ENCODE measurements at regions not wholly inside any gene's neighbourhood (a gene's known extent, or its start where the extent isn't known, plus 50 kb on each side); places are given as distances from the start of the nearest gene placed in this dataset.
"Not testable (repeated sequence)": the region's sequence is repeated elsewhere in the genome, so short reads cannot be mapped to it uniquely, and the experiment has no call there.

GRCh38 chr18:77373730-77374445, 124.2 kb downstream of the GALR1 start:
- DNase-seq: no peak

DNA sequence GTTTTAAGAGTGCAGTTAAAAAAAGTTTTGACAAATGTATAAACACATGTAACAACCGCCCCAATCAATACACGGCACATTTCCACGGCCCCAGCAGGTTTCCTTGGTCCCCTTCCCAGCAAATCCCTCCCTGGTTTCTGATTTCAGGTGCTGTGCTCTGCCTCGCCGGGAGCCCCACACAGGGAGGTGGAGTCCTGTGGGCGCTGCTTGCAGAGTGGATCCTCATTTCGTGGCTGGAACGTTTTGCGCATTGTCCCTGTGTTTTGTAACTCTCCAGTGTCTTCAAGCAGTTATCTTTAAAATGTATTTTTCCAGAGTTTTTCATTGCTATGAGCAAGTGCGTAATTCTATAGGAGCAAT, 124.8 kb downstream of the GALR1 start:
- no peak for DNase-seq

- no peak for DNase-seq
These were observed 126.5 kb downstream of the GALR1 start for GRCh38 chr18:77376043-77376732.

DNA sequence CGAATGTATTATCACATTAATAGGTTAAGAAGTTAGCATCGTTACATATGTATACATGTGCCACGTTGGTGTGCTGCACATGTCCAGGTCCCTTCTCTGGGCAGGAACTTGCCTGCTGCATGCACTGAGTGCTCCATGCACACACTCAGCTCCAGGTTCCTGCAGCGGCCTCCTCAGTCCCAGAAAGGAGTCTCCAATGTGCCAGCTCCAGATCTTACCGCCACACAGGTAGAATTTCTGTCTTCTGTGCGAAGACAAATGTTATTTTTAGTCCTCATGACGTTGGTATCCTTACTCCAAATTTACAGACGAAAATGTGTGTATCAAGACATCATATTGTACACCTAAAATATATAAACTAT, 127.1 kb downstream of the GALR1 start:
- DNase-seq: no peak

DNA sequence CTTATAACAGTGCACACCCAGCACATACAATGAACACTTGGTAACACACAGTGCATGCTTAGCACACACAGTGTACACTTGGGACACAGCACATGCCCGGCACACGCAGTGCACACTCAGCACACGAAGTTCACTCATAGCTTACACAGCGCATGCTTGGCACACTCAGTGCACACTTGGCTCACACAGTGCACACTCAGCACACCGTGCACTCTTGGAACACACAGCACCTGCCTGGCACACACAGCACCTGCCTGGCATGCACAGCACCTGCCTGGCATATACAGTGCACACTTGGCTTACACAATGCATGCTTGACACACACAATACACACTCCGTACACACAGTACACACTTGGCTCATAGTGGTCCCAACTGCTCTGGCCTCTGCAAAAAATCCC, 128.2 kb downstream of the GALR1 start:
- DNase-seq: no peak

DNA sequence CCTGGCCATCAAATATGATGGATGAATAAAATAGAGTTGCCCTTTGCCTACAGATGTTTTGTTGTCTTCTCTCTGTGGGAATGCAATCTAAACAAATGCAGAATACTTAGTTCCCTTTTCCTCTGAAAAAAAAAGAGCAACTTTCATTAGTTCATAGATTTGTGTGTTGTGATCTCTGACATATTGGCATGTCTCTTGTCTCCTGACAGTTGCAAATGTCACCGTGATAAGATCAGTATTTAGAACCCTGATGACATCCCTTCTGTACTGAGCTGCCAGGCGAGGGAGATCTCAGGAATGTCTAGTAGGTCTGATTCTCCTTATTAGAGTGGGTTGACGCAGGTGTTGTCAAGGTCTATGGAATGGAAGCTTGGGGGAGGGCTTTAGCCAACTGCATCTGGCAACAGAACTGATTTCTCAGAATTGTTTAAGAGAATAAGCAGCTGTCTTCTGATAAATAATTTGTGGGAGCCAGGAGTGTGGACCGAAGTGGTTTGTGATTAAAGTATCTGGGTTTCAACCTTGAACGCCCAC, 130.4 kb downstream of the GALR1 start:
- no peak for DNase-seq

DNA sequence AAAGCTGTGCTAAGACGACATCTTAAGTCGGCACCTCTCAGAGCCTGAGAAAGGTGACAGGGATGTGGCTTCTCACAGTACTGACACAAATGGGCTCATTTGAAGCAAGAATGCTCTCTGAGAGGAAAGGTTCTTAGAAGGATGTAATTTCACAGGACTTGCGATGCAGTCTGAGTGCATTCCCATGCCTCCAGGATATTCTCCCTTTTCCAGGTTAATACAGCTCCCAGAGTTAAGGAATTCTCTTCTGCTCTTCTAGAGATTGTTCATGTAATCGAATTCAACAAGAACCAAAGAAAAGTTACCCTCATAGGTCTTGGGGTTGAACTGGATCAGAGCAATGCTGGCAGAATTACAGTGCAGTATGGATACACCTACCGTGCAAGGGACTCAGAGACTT, 131.0 kb downstream of the GALR1 start:
- no peak for DNase-seq

- no peak for DNase-seq
These were observed 142.7 kb downstream of the GALR1 start for GRCh38 chr18:77392321-77392720.

GRCh38 chr18:77393519-77393918, 143.9 kb downstream of the GALR1 start:
- no peak for DNase-seq

GRCh38 chr18:77395953-77396352, 146.3 kb downstream of the GALR1 start:
- DNase-seq: no peak

- DNase-seq: no peak
These were observed 147.4 kb downstream of the GALR1 start for GRCh38 chr18:77397056-77397455.

- no peak for DNase-seq
These were observed 148.0 kb downstream of the GALR1 start for GRCh38 chr18:77397617-77398016.

- no peak for DNase-seq
These were observed 150.9 kb downstream of the GALR1 start for GRCh38 chr18:77400561-77400960.

GRCh38 chr18:77401173-77401572, 151.5 kb downstream of the GALR1 start:
- DNase-seq: no peak

GRCh38 chr18:77403969-77404535, 154.4 kb downstream of the GALR1 start:
- DNase-seq: no peak

- no peak for DNase-seq
These were observed 155.4 kb downstream of the GALR1 start for GRCh38 chr18:77405096-77405495.

- no peak for DNase-seq
These were observed 158.1 kb downstream of the GALR1 start for GRCh38 chr18:77407733-77408132.

- DNase-seq: not testable (repeated sequence)
These were observed 171.9 kb downstream of the GALR1 start for GRCh38 chr18:77421546-77421945.

DNA sequence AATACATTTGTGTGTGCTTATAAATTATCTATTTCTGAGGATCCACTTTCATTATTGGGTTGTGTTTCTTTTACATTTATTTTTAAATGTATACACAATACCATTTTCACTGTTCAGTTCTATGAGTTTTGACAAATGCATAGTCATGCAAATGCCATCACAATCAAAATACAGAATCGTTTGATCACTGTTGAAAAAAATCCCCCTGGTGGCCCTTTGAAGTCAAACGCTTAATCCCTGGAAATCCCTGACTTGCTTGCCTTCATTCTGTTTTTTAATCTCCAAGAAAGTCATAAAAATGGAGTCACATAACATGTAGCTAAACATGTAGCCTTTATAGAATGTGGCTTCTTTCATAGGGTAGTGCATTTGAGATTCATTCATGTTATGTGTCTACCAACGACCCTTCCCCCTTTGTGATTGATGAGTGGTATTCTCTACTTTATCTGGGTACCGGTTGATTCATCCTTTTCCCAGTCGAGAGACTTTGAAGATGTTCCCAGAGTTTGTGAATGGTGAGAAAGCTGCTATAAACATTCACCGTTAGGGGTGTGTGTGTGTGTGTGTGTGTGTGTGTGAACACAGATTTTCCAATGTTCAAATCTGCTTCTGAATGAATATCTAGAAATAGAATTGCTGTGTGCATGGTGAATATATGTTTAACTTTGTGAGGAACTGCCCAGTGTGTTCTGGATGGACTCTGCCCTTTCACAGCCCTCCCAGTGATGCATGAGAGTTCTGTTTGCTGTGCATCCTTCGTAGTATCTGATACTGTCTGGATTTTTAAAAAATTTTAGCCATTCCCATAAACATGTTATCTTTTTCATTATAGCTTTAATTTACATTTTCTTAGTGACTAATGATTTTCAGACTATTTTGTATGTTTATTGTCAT, 173.6 kb downstream of the GALR1 start:
- DNase-seq: no peak

DNA sequence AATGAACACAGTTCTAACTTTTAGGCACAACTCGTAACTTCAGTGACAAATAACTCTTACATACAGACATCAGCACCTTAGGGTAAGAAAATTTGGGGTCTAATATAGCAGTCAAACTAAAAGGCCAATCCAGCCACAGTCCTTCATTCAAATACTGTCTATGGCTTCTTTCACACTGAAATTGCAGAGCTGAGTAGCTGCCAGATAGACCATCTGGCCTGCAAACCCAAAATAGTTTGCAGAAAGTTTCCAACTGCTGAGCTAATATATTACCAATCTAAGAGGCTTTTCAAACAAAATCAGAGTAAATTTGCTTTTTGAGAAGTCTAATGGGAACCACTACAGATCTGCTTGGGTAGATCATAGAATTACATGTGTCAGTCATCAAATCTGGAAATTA, 183.4 kb downstream of the GALR1 start:
- DNase-seq: no peak

- DNase-seq: no peak
These were observed 190.2 kb downstream of the GALR1 start for GRCh38 chr18:77439888-77440287.

DNA sequence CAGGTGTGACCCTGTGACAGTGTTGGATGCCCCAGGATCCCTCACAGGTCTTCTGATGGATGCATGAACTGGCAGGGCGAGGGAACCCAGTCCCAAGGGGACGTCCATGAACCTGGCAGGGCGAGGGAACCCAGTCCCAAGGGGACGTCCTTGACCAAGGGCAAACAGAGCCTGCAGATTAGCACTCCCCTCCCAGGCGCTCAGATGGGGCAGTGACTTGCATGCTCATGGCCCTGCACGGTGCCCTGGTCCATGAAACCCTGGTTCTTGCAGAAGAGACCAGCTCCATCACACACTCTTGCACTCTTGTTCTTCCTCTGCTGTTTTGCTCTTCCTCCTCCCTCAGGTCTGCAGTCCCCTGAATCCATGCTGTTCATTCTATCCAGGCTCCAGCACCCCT, 192.7 kb downstream of the GALR1 start:
- DNase-seq: no peak

DNA sequence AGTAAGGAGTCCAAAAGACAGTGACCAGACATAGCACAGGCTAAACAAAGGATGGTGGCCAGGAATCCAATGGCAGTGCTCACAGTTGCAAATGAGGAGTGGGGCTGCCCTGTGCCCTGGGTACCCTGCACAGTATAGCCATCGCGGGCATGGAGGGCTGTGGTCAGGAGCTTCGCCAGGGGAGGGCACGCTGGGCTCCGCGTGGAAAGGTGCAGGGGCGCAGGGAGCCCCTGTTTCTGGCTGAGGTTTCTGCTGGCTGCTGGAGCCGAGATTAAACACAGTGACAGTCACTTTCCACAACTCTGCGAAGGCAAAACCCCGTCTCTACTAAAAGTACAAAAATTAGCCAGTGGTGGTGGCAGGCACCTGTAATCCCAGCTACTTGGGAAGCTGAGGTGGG, 194.7 kb downstream of the GALR1 start:
- no peak for DNase-seq
